DND-41 (cell line): ENCODE measurements at regions not wholly inside any gene's neighbourhood (a gene's known extent, or its start where the extent isn't known, plus 50 kb on each side); places are given as distances from the start of the nearest gene placed in this dataset.

ENCODE experiments used
- CTCF ChIP-seq: IDR thresholded peaks from 2 replicates; pipeline ENCODE4 v1.5.1; 2012; ENCODE audit warnings: borderline replicate concordance, low read length, moderate library complexity, mild to moderate bottlenecking; ENCODE audit not compliant: poor library complexity, severe bottlenecking; ENCODE audit errors: extremely low read depth
- EZH2 ChIP-seq: IDR thresholded peaks from 3 replicates; pipeline ENCODE4 v1.6.1; 2012; ENCODE audit warnings: borderline replicate concordance, low read depth, mild to moderate bottlenecking, moderate library complexity, low read length, inconsistent platforms; ENCODE audit not compliant: severe bottlenecking

GRCh38 chr4:163672751-163673150 is 178.3 kb downstream of the TMA16 start:
- TF ChIP-seq CTCF (no peak), EZH2 (no peak)
